C4-2B (cell line): ENCODE measurements at regions not wholly inside any gene's neighbourhood (a gene's known extent, or its start where the extent isn't known, plus 50 kb on each side); places are given as distances from the start of the nearest gene placed in this dataset.

Experiments used
- ZFX ChIP-seq: fragments of 450-650 bp; IDR thresholded peaks from 2 replicates; pipeline ENCODE4 v1.6.1; 2017
- TF ChIP-seq, protein P1 (sequence below): fragments of 450-650 bp; conservative IDR thresholded peaks from 2 replicates; pipeline ENCODE4 v1.5.1; 2017; ENCODE audit warnings: mild to moderate bottlenecking

- TF ChIP-seq, protein P1, sequence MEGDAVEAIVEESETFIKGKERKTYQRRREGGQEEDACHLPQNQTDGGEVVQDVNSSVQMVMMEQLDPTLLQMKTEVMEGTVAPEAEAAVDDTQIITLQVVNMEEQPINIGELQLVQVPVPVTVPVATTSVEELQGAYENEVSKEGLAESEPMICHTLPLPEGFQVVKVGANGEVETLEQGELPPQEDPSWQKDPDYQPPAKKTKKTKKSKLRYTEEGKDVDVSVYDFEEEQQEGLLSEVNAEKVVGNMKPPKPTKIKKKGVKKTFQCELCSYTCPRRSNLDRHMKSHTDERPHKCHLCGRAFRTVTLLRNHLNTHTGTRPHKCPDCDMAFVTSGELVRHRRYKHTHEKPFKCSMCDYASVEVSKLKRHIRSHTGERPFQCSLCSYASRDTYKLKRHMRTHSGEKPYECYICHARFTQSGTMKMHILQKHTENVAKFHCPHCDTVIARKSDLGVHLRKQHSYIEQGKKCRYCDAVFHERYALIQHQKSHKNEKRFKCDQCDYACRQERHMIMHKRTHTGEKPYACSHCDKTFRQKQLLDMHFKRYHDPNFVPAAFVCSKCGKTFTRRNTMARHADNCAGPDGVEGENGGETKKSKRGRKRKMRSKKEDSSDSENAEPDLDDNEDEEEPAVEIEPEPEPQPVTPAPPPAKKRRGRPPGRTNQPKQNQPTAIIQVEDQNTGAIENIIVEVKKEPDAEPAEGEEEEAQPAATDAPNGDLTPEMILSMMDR = no peak
- TF ChIP-seq ZFX = no peak
These were observed 954.2 kb upstream of the RAG2 start for GRCh38 chr11:37552284-37552683.
